IPS-15b (cell line): ENCODE measurements at regions not wholly inside any gene's neighbourhood (a gene's known extent, or its start where the extent isn't known, plus 50 kb on each side); places are given as distances from the start of the nearest gene placed in this dataset.
A peak's percentile ranks its signal among the peaks of the same experiment; 100 is the strongest.

ENCODE experiments used
- H3K27me3 ChIP-seq: one replicate; pipeline ENCODE4 v1.6.1; 2013; ENCODE audit warnings: low read length; ENCODE audit not compliant: control insufficient read depth, insufficient read depth
- H3K36me3 ChIP-seq: one replicate; pipeline ENCODE4 v1.6.1; 2013; ENCODE audit warnings: low read length; ENCODE audit not compliant: control insufficient read depth, insufficient read depth
- H3K4me1 ChIP-seq: one replicate; pipeline ENCODE4 v1.6.1; 2013; ENCODE audit warnings: mild to moderate bottlenecking, low read length; ENCODE audit not compliant: control insufficient read depth, insufficient read depth
- H3K4me3 ChIP-seq: one replicate; pipeline ENCODE4 v1.5.1; 2013; ENCODE audit warnings: low read depth, low read length
- H3K9ac ChIP-seq: one replicate; pipeline ENCODE4 v1.6.1; 2013; ENCODE audit warnings: low read depth, mild to moderate bottlenecking, low read length
- H3K9me3 ChIP-seq: one replicate; pipeline ENCODE4 v1.6.1; 2013; ENCODE audit warnings: mild to moderate bottlenecking, low read length; ENCODE audit not compliant: control insufficient read depth, insufficient read depth

GRCh38 chr17:5793899-5794298 lies 209.6 kb upstream of the NLRP1 start:
- peaks cover 14% of the 10 kb centered on the region for H3K4me1 ChIP-seq
- no peak overlapping the region for H3K9ac ChIP-seq
- no peaks in the 10 kb centered on the region for H3K9me3 ChIP-seq
- no peak overlapping the region for H3K4me3 ChIP-seq
- no peaks in the 10 kb centered on the region for H3K27me3 ChIP-seq
- H3K36me3 ChIP-seq: no peaks in the 10 kb centered on the region

- H3K27me3 ChIP-seq: no peaks in the 10 kb centered on the region
- peaks cover 14% of the 10 kb centered on the region for H3K4me1 ChIP-seq
- no peak overlapping the region for H3K9ac ChIP-seq
- H3K4me3 ChIP-seq: no peak overlapping the region
- no peaks in the 10 kb centered on the region for H3K36me3 ChIP-seq
- H3K9me3 ChIP-seq: no peaks in the 10 kb centered on the region
Observed at GRCh38 chr17:5794385-5794784, 210.1 kb upstream of the NLRP1 start.

- H3K9ac ChIP-seq: no peak overlapping the region
- no peaks in the 10 kb centered on the region for H3K27me3 ChIP-seq
- H3K4me1 ChIP-seq: peaks cover 14% of the 10 kb centered on the region
- no peak overlapping the region for H3K4me3 ChIP-seq
- no peaks in the 10 kb centered on the region for H3K9me3 ChIP-seq
- H3K36me3 ChIP-seq: no peaks in the 10 kb centered on the region
Observed at GRCh38 chr17:5794881-5795506, 210.7 kb upstream of the NLRP1 start.

- Histone ChIP-seq H3K36me3 (no peaks in the 10 kb centered on the region), H3K4me3 (peak overlapping the region; percentile 1), H3K9me3 (no peaks in the 10 kb centered on the region), H3K4me1 (peaks cover 14% of the 10 kb centered on the region), H3K9ac (no peak overlapping the region), H3K27me3 (peaks cover 4% of the 10 kb centered on the region)
Observed at GRCh38 chr17:5797447-5798050, 213.2 kb upstream of the NLRP1 start.

GRCh38 chr17:5798094-5798493 lies 213.8 kb upstream of the NLRP1 start:
- Histone ChIP-seq H3K4me1 (peaks cover 14% of the 10 kb centered on the region), H3K36me3 (no peaks in the 10 kb centered on the region), H3K9ac (no peak overlapping the region), H3K27me3 (peaks cover 4% of the 10 kb centered on the region), H3K4me3 (peak overlapping the region; percentile 1), H3K9me3 (no peaks in the 10 kb centered on the region)

GRCh38 chr17:5800131-5800530 lies 215.8 kb upstream of the NLRP1 start:
- Histone ChIP-seq H3K4me1 (peaks cover 14% of the 10 kb centered on the region), H3K4me3 (no peak overlapping the region), H3K9ac (no peak overlapping the region), H3K36me3 (no peaks in the 10 kb centered on the region), H3K9me3 (no peaks in the 10 kb centered on the region), H3K27me3 (peaks cover 4% of the 10 kb centered on the region)

GRCh38 chr17:5800646-5801045 lies 216.3 kb upstream of the NLRP1 start:
- Histone ChIP-seq H3K27me3 (peaks cover 4% of the 10 kb centered on the region), H3K36me3 (no peaks in the 10 kb centered on the region), H3K4me1 (peaks cover 14% of the 10 kb centered on the region), H3K4me3 (no peak overlapping the region), H3K9me3 (no peaks in the 10 kb centered on the region), H3K9ac (no peak overlapping the region)

- H3K9ac ChIP-seq: no peak overlapping the region
- H3K4me1 ChIP-seq: no peaks in the 10 kb centered on the region
- peaks cover 4% of the 10 kb centered on the region for H3K9me3 ChIP-seq
- no peak overlapping the region for H3K4me3 ChIP-seq
- peaks cover 4% of the 10 kb centered on the region for H3K27me3 ChIP-seq
- no peaks in the 10 kb centered on the region for H3K36me3 ChIP-seq
Observed at GRCh38 chr17:5804251-5804650, 219.9 kb upstream of the NLRP1 start.

- H3K9ac ChIP-seq: no peak overlapping the region
- H3K27me3 ChIP-seq: no peaks in the 10 kb centered on the region
- no peak overlapping the region for H3K4me3 ChIP-seq
- H3K4me1 ChIP-seq: peaks cover 8% of the 10 kb centered on the region
- H3K36me3 ChIP-seq: no peaks in the 10 kb centered on the region
- peaks cover 13% of the 10 kb centered on the region for H3K9me3 ChIP-seq
Observed at GRCh38 chr17:5809056-5809455, 224.7 kb upstream of the NLRP1 start.

- no peak overlapping the region for H3K4me3 ChIP-seq
- H3K9ac ChIP-seq: no peak overlapping the region
- H3K27me3 ChIP-seq: no peaks in the 10 kb centered on the region
- no peaks in the 10 kb centered on the region for H3K36me3 ChIP-seq
- peaks cover 8% of the 10 kb centered on the region for H3K4me1 ChIP-seq
- peaks cover 13% of the 10 kb centered on the region for H3K9me3 ChIP-seq
Observed at GRCh38 chr17:5809580-5810188, 225.4 kb upstream of the NLRP1 start.

- Histone ChIP-seq H3K27me3 (no peaks in the 10 kb centered on the region), H3K9ac (no peak overlapping the region), H3K4me1 (peaks cover 8% of the 10 kb centered on the region), H3K9me3 (peaks cover 13% of the 10 kb centered on the region), H3K4me3 (no peak overlapping the region), H3K36me3 (no peaks in the 10 kb centered on the region)
Observed at GRCh38 chr17:5812590-5812989, 228.3 kb upstream of the NLRP1 start.

- Histone ChIP-seq H3K27me3 (no peaks in the 10 kb centered on the region), H3K4me1 (peaks cover 8% of the 10 kb centered on the region), H3K9me3 (peaks cover 13% of the 10 kb centered on the region), H3K9ac (no peak overlapping the region), H3K4me3 (no peak overlapping the region), H3K36me3 (no peaks in the 10 kb centered on the region)
Observed at GRCh38 chr17:5813357-5813756, 229.0 kb upstream of the NLRP1 start.
